ENCODE measurements at regions not wholly inside any gene's neighbourhood (a gene's known extent, or its start where the extent isn't known, plus 50 kb on each side); places are given as distances from the start of the nearest gene placed in this dataset.

- Histone ChIP-seq H3K27me3 (replicated peaks in 2 of 5; ENCODE audit: control insufficient read depth in 4 of 5, insufficient read depth in 5 of 5, low read length in 4 of 5) (no peaks in the 10 kb centered on the region), H3K27ac (ENCODE audit: insufficient read depth in 1 of 2, low read depth in 1 of 2, low read length in 2 of 2, poor library complexity in 1 of 2, severe bottlenecking in 2 of 2) (no peak overlapping the region), H3K36me3 (ENCODE audit: control insufficient read depth in 4 of 4, insufficient read depth in 4 of 4, low read length in 3 of 4) (no peaks in the 10 kb centered on the region), H3K4me1 (ENCODE audit: control extremely low read depth in 1 of 4, control insufficient read depth in 4 of 4, insufficient read depth in 4 of 4, low read length in 3 of 4) (peaks cover 4 to 81% (median 77%) of the 10 kb centered on the region in 4 experiments), H3K4me3 (ENCODE audit: control insufficient read depth in 1 of 7, extremely low read depth in 1 of 7, insufficient read depth in 4 of 7, low read depth in 2 of 7, low read length in 6 of 7) (no peak overlapping the region), H3K9me3 (ENCODE audit: control extremely low read depth in 1 of 5, control insufficient read depth in 4 of 5, insufficient read depth in 2 of 5, low read depth in 1 of 5, low read length in 4 of 5) (no peaks in the 10 kb centered on the region)
- ChIA-PET POLR2A (no interaction called here), CTCF (no interaction called here)
- 60% methylated on average over 1 of the region's 6 CpGs for WGBS (ENCODE audit: insufficient coverage)
- DNase-seq, result no peak
Measured at GRCh38 chr12:131220331-131220685, 266.6 kb downstream of the ADGRD1 start.

GRCh38 chr12:131221061-131221956 lies 267.6 kb downstream of the ADGRD1 start:
- peak in 1 of 3 donors; percentile 8 for DNase-seq
- no peaks in the 10 kb centered on the region for H3K27me3 ChIP-seq (replicated peaks in 2 of 5; ENCODE audit: control insufficient read depth in 4 of 5, insufficient read depth in 5 of 5, low read length in 4 of 5)

GRCh38 chr12:131221957-131222328 lies 268.2 kb downstream of the ADGRD1 start:
- Histone ChIP-seq H3K27ac (ENCODE audit: insufficient read depth in 1 of 2, low read depth in 1 of 2, low read length in 2 of 2, poor library complexity in 1 of 2, severe bottlenecking in 2 of 2) (peak overlapping the region; percentile 33 to 54), H3K4me3 (ENCODE audit: control insufficient read depth in 1 of 7, extremely low read depth in 1 of 7, insufficient read depth in 4 of 7, low read depth in 2 of 7, low read length in 6 of 7) (peak overlapping the region in 5 of 7 experiments; percentile 11 to 68 (median 59)), H3K9me3 (ENCODE audit: control extremely low read depth in 1 of 5, control insufficient read depth in 4 of 5, insufficient read depth in 2 of 5, low read depth in 1 of 5, low read length in 4 of 5) (no peaks in the 10 kb centered on the region), H3K27me3 (replicated peaks in 2 of 5; ENCODE audit: control insufficient read depth in 4 of 5, insufficient read depth in 5 of 5, low read length in 4 of 5) (no peaks in the 10 kb centered on the region), H3K36me3 (ENCODE audit: control insufficient read depth in 4 of 4, insufficient read depth in 4 of 4, low read length in 3 of 4) (no peaks in the 10 kb centered on the region), H3K4me1 (ENCODE audit: control extremely low read depth in 1 of 4, control insufficient read depth in 4 of 4, insufficient read depth in 4 of 4, low read length in 3 of 4) (peaks cover 4 to 81% (median 74%) of the 10 kb centered on the region in 4 experiments)
- 16% methylated on average over 5 of the region's 5 CpGs for WGBS (ENCODE audit: insufficient coverage)
- ChIA-PET CTCF (interaction anchor here (1.3 kb wide), 1 partner anchor 105 kb away, joined by 3 read pairs; no protein-coding TSS in a partner anchor), POLR2A (no interaction called here)
- DNase-seq, result no peak

More at GRCh38 chr12:131221061-131221956, 267.6 kb downstream of the ADGRD1 start:
- H3K9me3 ChIP-seq (ENCODE audit: control extremely low read depth in 1 of 5, control insufficient read depth in 4 of 5, insufficient read depth in 2 of 5, low read depth in 1 of 5, low read length in 4 of 5), result no peaks in the 10 kb centered on the region
- H3K36me3 ChIP-seq (ENCODE audit: control insufficient read depth in 4 of 4, insufficient read depth in 4 of 4, low read length in 3 of 4), result no peaks in the 10 kb centered on the region
- CTCF ChIA-PET, result interaction anchor here (1.3 kb wide), 1 partner anchor 104 kb away, joined by 3 read pairs; no protein-coding TSS in a partner anchor
- H3K4me1 ChIP-seq (ENCODE audit: control extremely low read depth in 1 of 4, control insufficient read depth in 4 of 4, insufficient read depth in 4 of 4, low read length in 3 of 4), result peaks cover 4 to 81% (median 75%) of the 10 kb centered on the region in 4 experiments
- POLR2A ChIA-PET, result no interaction called here
- 54% methylated on average over 16 of the region's 17 CpGs for WGBS (ENCODE audit: insufficient coverage)
- H3K4me3 ChIP-seq (ENCODE audit: control insufficient read depth in 1 of 7, extremely low read depth in 1 of 7, insufficient read depth in 4 of 7, low read depth in 2 of 7, low read length in 6 of 7), result peak overlapping the region in 5 of 7 experiments; percentile 11 to 68 (median 59)
- peak overlapping the region; percentile 33 to 54 for H3K27ac ChIP-seq (ENCODE audit: insufficient read depth in 1 of 2, low read depth in 1 of 2, low read length in 2 of 2, poor library complexity in 1 of 2, severe bottlenecking in 2 of 2)

- no peaks in the 10 kb centered on the region for H3K36me3 ChIP-seq (ENCODE audit: control insufficient read depth in 4 of 4, insufficient read depth in 4 of 4, low read length in 3 of 4)
- WGBS (ENCODE audit: insufficient coverage), result 4% methylated on average over 14 of the region's 22 CpGs
- peak; percentile 89 to 98 (median 98) for DNase-seq
- ChIA-PET CTCF (no interaction called here), POLR2A (no interaction called here)
- no peaks in the 10 kb centered on the region for H3K27me3 ChIP-seq (replicated peaks in 2 of 5; ENCODE audit: control insufficient read depth in 4 of 5, insufficient read depth in 5 of 5, low read length in 4 of 5)
- H3K9me3 ChIP-seq (ENCODE audit: control extremely low read depth in 1 of 5, control insufficient read depth in 4 of 5, insufficient read depth in 2 of 5, low read depth in 1 of 5, low read length in 4 of 5), result no peaks in the 10 kb centered on the region
- peaks cover under 1 to 81% (median 71%) of the 10 kb centered on the region in 4 experiments for H3K4me1 ChIP-seq (ENCODE audit: control extremely low read depth in 1 of 4, control insufficient read depth in 4 of 4, insufficient read depth in 4 of 4, low read length in 3 of 4)
- H3K4me3 ChIP-seq (ENCODE audit: control insufficient read depth in 1 of 7, extremely low read depth in 1 of 7, insufficient read depth in 4 of 7, low read depth in 2 of 7, low read length in 6 of 7), result peak overlapping the region in 4 of 7 experiments; percentile 15 to 68 (median 61)
- H3K27ac ChIP-seq (ENCODE audit: insufficient read depth in 1 of 2, low read depth in 1 of 2, low read length in 2 of 2, poor library complexity in 1 of 2, severe bottlenecking in 2 of 2), result peak overlapping the region; percentile 33 to 54
Measured at GRCh38 chr12:131222329-131223139, 268.8 kb downstream of the ADGRD1 start.

- 94% methylated on average over 25 of the region's 31 CpGs for WGBS (ENCODE audit: insufficient coverage)
- Histone ChIP-seq H3K27me3 (replicated peaks in 2 of 5; ENCODE audit: control insufficient read depth in 4 of 5, insufficient read depth in 5 of 5, low read length in 4 of 5) (no peaks in the 10 kb centered on the region), H3K36me3 (ENCODE audit: control insufficient read depth in 4 of 4, insufficient read depth in 4 of 4, low read length in 3 of 4) (no peaks in the 10 kb centered on the region), H3K4me1 (ENCODE audit: control extremely low read depth in 1 of 4, control insufficient read depth in 4 of 4, insufficient read depth in 4 of 4, low read length in 3 of 4) (peaks cover 0 to 78% (median 68%) of the 10 kb centered on the region in 4 experiments), H3K9me3 (ENCODE audit: control extremely low read depth in 1 of 5, control insufficient read depth in 4 of 5, insufficient read depth in 2 of 5, low read depth in 1 of 5, low read length in 4 of 5) (no peaks in the 10 kb centered on the region), H3K27ac (ENCODE audit: insufficient read depth in 1 of 2, low read depth in 1 of 2, low read length in 2 of 2, poor library complexity in 1 of 2, severe bottlenecking in 2 of 2) (peak overlapping the region in 1 of 2 experiments; percentile 33), H3K4me3 (ENCODE audit: control insufficient read depth in 1 of 7, extremely low read depth in 1 of 7, insufficient read depth in 4 of 7, low read depth in 2 of 7, low read length in 6 of 7) (peak overlapping the region in 4 of 7 experiments; percentile 15 to 68 (median 61))
- CTCF ChIA-PET, result no interaction called here
- POLR2A ChIA-PET, result no interaction called here
- DNase-seq, result peak in 1 of 3 donors; percentile 11
Measured at GRCh38 chr12:131223171-131223761, 269.6 kb downstream of the ADGRD1 start.

- H3K36me3 ChIP-seq (ENCODE audit: control insufficient read depth in 4 of 4, insufficient read depth in 4 of 4, low read length in 3 of 4), result no peaks in the 10 kb centered on the region
- H3K27me3 ChIP-seq (replicated peaks in 2 of 5; ENCODE audit: control insufficient read depth in 4 of 5, insufficient read depth in 5 of 5, low read length in 4 of 5), result no peaks in the 10 kb centered on the region
- WGBS (ENCODE audit: insufficient coverage), result 95% methylated on average over 13 of the region's 13 CpGs
- H3K4me3 ChIP-seq (ENCODE audit: control insufficient read depth in 1 of 7, extremely low read depth in 1 of 7, insufficient read depth in 4 of 7, low read depth in 2 of 7, low read length in 6 of 7), result peak overlapping the region in 2 of 7 experiments; percentile 19 to 59
- CTCF ChIA-PET, result interaction anchor here (1.0 kb wide), 1 partner anchor 68 kb away, joined by 3 read pairs; no protein-coding TSS in a partner anchor
- peaks cover 0 to 78% (median 67%) of the 10 kb centered on the region in 4 experiments for H3K4me1 ChIP-seq (ENCODE audit: control extremely low read depth in 1 of 4, control insufficient read depth in 4 of 4, insufficient read depth in 4 of 4, low read length in 3 of 4)
- POLR2A ChIA-PET, result no interaction called here
- no peaks in the 10 kb centered on the region for H3K9me3 ChIP-seq (ENCODE audit: control extremely low read depth in 1 of 5, control insufficient read depth in 4 of 5, insufficient read depth in 2 of 5, low read depth in 1 of 5, low read length in 4 of 5)
- DNase-seq, result no peak
- no peak overlapping the region for H3K27ac ChIP-seq (ENCODE audit: insufficient read depth in 1 of 2, low read depth in 1 of 2, low read length in 2 of 2, poor library complexity in 1 of 2, severe bottlenecking in 2 of 2)
Measured at GRCh38 chr12:131223791-131224225, 270.1 kb downstream of the ADGRD1 start.
